H1 (cell line): ENCODE measurements at regions not wholly inside any gene's neighbourhood (a gene's known extent, or its start where the extent isn't known, plus 50 kb on each side); places are given as distances from the start of the nearest gene placed in this dataset.

Experiments used
- BCL11A ChIP-seq, 2 experiments: IDR thresholded peaks; one replicate each; pipeline ENCODE4 v1.6.1; 2011; ENCODE audit warnings: low read depth in 2 of 2, low read length in 2 of 2, mild to moderate bottlenecking in 2 of 2
- MAX ChIP-seq: IDR thresholded peaks from 2 replicates; pipeline ENCODE4 v1.6.1; 2012; ENCODE audit warnings: inconsistent platforms
- RFX5 ChIP-seq: IDR thresholded peaks from 2 replicates; pipeline ENCODE4 v1.6.1; 2011; ENCODE audit warnings: low read depth, low read length, improper control_type of control experiment, borderline replicate concordance
- TEAD4 ChIP-seq: IDR thresholded peaks from 2 replicates; pipeline ENCODE4 v1.6.1; 2012; ENCODE audit warnings: low read depth, low read length, inconsistent platforms, mixed read lengths
- ZNF274 ChIP-seq: IDR thresholded peaks from 2 replicates; pipeline ENCODE4 v1.7.0; 2012; ENCODE audit warnings: low read length, borderline replicate concordance; ENCODE audit errors: extremely low read depth

- TF ChIP-seq TEAD4 (peak; percentile 81), BCL11A (IDR thresholded peaks at IDR 0.05; ENCODE audit: low read depth in 2 of 2, low read length in 2 of 2) (no peak), MAX (0 out of 2 replicates have a peak, but pooled peaks have one; percentile 21), RFX5 (no peak), ZNF274 (no peak)
These were observed 81.0 kb upstream of the NMNAT3 start (continued) for GRCh38 chr3:139758654-139759291.
